WERI-Rb-1 (cell line): ENCODE measurements at regions not wholly inside any gene's neighbourhood (a gene's known extent, or its start where the extent isn't known, plus 50 kb on each side); places are given as distances from the start of the nearest gene placed in this dataset.

Experiments used
- DNase-seq: peaks from one replicate; pipeline ENCODE4 v3.0.0-alpha.2; 2020
- H3K27ac ChIP-seq: fragments of 250-450 bp; sonication (Bioruptor Pico); 2 replicates; pipeline ENCODE4 v1.5.1; 2020; ENCODE audit warnings: mild to moderate bottlenecking, moderate library complexity
- H3K27me3 ChIP-seq: fragments of 250-450 bp; sonication (Bioruptor Pico); 2 replicates; pipeline ENCODE4 v1.5.1; 2021; ENCODE audit warnings: mild to moderate bottlenecking, low read depth, moderate library complexity; ENCODE audit not compliant: insufficient read depth, severe bottlenecking
- H3K36me3 ChIP-seq: fragments of 250-450 bp; sonication (Bioruptor Pico); 2 replicates; pipeline ENCODE4 v1.5.1; 2020; ENCODE audit warnings: mild to moderate bottlenecking, moderate library complexity
- H3K4me3 ChIP-seq: 2 replicates; pipeline ENCODE4 v1.5.1; 2011; ENCODE audit warnings: low read depth, mild to moderate bottlenecking, control low read depth, low read length
- H3K9me3 ChIP-seq: fragments of 250-450 bp; sonication (Bioruptor Pico); 2 replicates; pipeline ENCODE4 v1.5.1; 2021; ENCODE audit warnings: mild to moderate bottlenecking, moderate library complexity; ENCODE audit not compliant: severe bottlenecking
- CTCF ChIP-seq: IDR thresholded peaks from 2 replicates; pipeline ENCODE4 v1.5.1; 2011; ENCODE audit warnings: low read depth, mild to moderate bottlenecking, control low read depth, inconsistent platforms, low read length

GRCh38 chr19:56951672-56952071 lies 111.1 kb upstream of the PEG3 start:
- Histone ChIP-seq H3K4me3 (no peak overlapping the region), H3K27ac (no peak overlapping the region), H3K27me3 (no peaks in the 10 kb centered on the region), H3K9me3 (no peaks in the 10 kb centered on the region), H3K36me3 (no peaks in the 10 kb centered on the region)
- DNase-seq: no peak
- no peak for TF ChIP-seq CTCF

DNA sequence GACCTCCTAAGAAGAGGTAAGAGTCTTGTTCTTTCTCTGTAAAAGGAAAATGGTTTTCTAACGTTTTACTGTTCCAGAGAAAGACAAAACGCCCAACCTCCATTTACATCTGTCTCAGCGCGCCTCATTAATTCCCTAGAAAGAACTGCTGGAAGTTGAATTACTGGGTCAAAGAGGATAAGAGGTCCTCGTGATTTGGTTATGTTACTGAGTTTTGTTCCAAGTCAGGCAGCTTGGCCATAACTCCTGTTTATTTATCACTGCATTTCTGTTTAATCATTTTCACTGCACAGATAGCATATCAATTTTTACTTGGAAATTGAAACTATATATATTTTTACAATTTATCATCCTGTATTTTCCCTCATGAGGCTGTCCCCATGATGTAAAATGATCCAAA lies 112.9 kb upstream of the PEG3 start:
- no peak for DNase-seq
- Histone ChIP-seq H3K9me3 (no peaks in the 10 kb centered on the region), H3K27ac (no peak overlapping the region), H3K27me3 (no peaks in the 10 kb centered on the region), H3K4me3 (no peak overlapping the region), H3K36me3 (no peaks in the 10 kb centered on the region)
- no peak for TF ChIP-seq CTCF

- Histone ChIP-seq H3K27ac (no peak overlapping the region), H3K27me3 (no peaks in the 10 kb centered on the region), H3K9me3 (no peaks in the 10 kb centered on the region), H3K36me3 (no peaks in the 10 kb centered on the region), H3K4me3 (no peak overlapping the region)
- no peak for TF ChIP-seq CTCF
- DNase-seq: no peak
Measured at GRCh38 chr19:56955637-56956216, 115.2 kb upstream of the PEG3 start.

GRCh38 chr19:56956503-56957226 lies 116.1 kb upstream of the PEG3 start:
- H3K9me3 ChIP-seq: no peaks in the 10 kb centered on the region
- H3K27me3 ChIP-seq: no peaks in the 10 kb centered on the region
- no peak for TF ChIP-seq CTCF
- no peak overlapping the region for H3K4me3 ChIP-seq
- H3K27ac ChIP-seq: no peak overlapping the region
- no peak for DNase-seq
- H3K36me3 ChIP-seq: no peaks in the 10 kb centered on the region

- Histone ChIP-seq H3K9me3 (no peaks in the 10 kb centered on the region), H3K4me3 (no peak overlapping the region), H3K27me3 (no peaks in the 10 kb centered on the region), H3K27ac (no peak overlapping the region), H3K36me3 (no peaks in the 10 kb centered on the region)
- TF ChIP-seq CTCF: no peak
- no peak for DNase-seq
Measured at GRCh38 chr19:56959205-56959604, 118.7 kb upstream of the PEG3 start.

DNA sequence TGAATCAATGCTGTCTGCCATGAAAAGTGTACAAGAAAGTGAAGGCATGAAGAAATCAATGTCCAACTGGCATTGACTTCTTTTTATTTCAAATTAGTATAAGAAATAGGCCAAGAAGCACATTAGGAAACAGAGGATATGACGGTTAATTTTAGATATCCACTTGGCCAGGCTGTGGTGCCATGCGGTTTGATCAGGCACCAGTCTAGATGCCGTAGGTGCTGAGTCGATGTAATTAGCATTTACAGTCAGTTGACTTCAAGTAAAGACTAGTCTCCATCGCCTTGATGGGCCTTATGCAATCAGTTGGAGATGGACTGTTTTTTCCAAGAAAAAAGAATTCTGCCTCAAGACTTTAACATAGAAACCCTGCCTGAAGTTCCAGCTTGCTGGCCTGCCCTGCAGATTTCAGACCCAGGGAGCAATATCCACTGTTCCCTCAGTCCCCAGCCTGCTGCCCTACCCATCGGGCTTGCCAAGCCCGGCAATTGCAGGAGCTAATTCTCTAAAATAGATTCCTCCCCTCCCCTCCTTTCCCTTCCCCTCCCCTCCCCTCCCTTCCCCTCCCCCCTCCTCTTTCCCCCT lies 120.5 kb upstream of the PEG3 start:
- TF ChIP-seq CTCF: no peak
- H3K27ac ChIP-seq: no peak overlapping the region
- H3K4me3 ChIP-seq: no peak overlapping the region
- H3K36me3 ChIP-seq: no peaks in the 10 kb centered on the region
- no peaks in the 10 kb centered on the region for H3K27me3 ChIP-seq
- no peaks in the 10 kb centered on the region for H3K9me3 ChIP-seq
- DNase-seq: no peak
